Osteoblast (primary cell): ENCODE measurements at regions not wholly inside any gene's neighbourhood (a gene's known extent, or its start where the extent isn't known, plus 50 kb on each side); places are given as distances from the start of the nearest gene placed in this dataset.
"Not testable (repeated sequence)": the region's sequence is repeated elsewhere in the genome, so short reads cannot be mapped to it uniquely, and the experiment has no call there.

Source experiments
- DNase-seq: peaks from one replicate; pipeline ENCODE4 v3.0.0; 2011; ENCODE audit warnings: low spot score, mixed read lengths; ENCODE audit not compliant: insufficient read length; ENCODE audit errors: missing footprints
- H2AFZ ChIP-seq: 2 replicates; pipeline ENCODE4 v1.6.0; 2011; ENCODE audit warnings: mild to moderate bottlenecking, low read length
- H3K27ac ChIP-seq: 2 replicates; pipeline ENCODE4 v1.5.1; 2011; ENCODE audit warnings: mild to moderate bottlenecking, low read depth, low read length, moderate library complexity
- H3K27me3 ChIP-seq: 2 replicates; pipeline ENCODE4 v1.6.0; 2012; ENCODE audit warnings: mild to moderate bottlenecking, control low read depth, inconsistent platforms, low read length, moderate library complexity; ENCODE audit not compliant: insufficient read depth
- H3K36me3 ChIP-seq: 2 replicates; pipeline ENCODE4 v1.5.1; 2011; ENCODE audit warnings: mild to moderate bottlenecking, low read length, control low read depth, moderate library complexity; ENCODE audit not compliant: insufficient read depth
- H3K4me1 ChIP-seq: 2 replicates; pipeline ENCODE4 v1.5.1; 2011; ENCODE audit warnings: mild to moderate bottlenecking, low read length, control low read depth, moderate library complexity; ENCODE audit not compliant: insufficient read depth
- H3K4me2 ChIP-seq: 2 replicates; pipeline ENCODE4 v1.6.0; 2011; ENCODE audit warnings: mild to moderate bottlenecking, low read length; ENCODE audit not compliant: insufficient read depth
- H3K4me3 ChIP-seq: fragments of 200-600 bp; sonication (generic); 3 replicates; pipeline ENCODE4 v1.5.1; 2012; ENCODE audit warnings: mild to moderate bottlenecking, low read length, inconsistent platforms; ENCODE audit not compliant: insufficient read depth
- H3K79me2 ChIP-seq: 2 replicates; pipeline ENCODE4 v1.6.0; 2012; ENCODE audit warnings: mild to moderate bottlenecking, low read length, control low read depth, inconsistent platforms; ENCODE audit not compliant: insufficient read depth
- H3K9me3 ChIP-seq: 2 replicates; pipeline ENCODE4 v1.5.1; 2011; ENCODE audit warnings: low read depth, low read length, control low read depth
- H4K20me1 ChIP-seq: 2 replicates; pipeline ENCODE4 v1.6.0; 2012; ENCODE audit warnings: mild to moderate bottlenecking, low read length, control low read depth; ENCODE audit not compliant: insufficient read depth
- TF ChIP-seq, protein P1 (sequence below): IDR thresholded peaks from 2 replicates; pipeline ENCODE4 v1.5.1; 2011; ENCODE audit warnings: mild to moderate bottlenecking, low read depth, low read length, moderate library complexity; ENCODE audit errors: extremely low read depth

DNA sequence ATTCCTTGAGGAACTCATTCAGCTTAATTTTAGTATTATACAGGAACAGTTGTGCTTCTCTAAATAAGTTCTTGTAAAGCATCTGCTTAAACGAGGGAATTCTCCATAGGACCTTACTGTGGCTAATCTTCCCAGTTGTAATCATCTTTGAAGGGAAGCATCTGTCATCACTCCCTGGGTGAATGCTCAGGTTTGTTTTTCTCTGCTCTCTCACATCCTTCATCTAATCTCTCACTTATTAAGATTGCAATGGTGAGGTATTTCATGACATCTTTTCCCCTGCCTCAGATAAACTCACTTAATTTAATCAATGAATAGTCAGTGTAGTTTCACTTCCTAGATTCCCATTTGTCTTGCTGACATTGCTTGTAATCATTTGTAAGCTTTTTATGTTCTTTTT lies 121.8 kb upstream of the ADAMTS3 start:
- Histone ChIP-seq H4K20me1 (no peaks in the 10 kb centered on the region), H3K27ac (no peak overlapping the region), H3K79me2 (no peaks in the 10 kb centered on the region), H3K36me3 (no peaks in the 10 kb centered on the region), H2AFZ (no peak overlapping the region), H3K4me3 (no peak overlapping the region), H3K4me2 (no peak overlapping the region), H3K27me3 (no peaks in the 10 kb centered on the region), H3K9me3 (no peaks in the 10 kb centered on the region), H3K4me1 (no peaks in the 10 kb centered on the region)
- TF ChIP-seq, protein P1, sequence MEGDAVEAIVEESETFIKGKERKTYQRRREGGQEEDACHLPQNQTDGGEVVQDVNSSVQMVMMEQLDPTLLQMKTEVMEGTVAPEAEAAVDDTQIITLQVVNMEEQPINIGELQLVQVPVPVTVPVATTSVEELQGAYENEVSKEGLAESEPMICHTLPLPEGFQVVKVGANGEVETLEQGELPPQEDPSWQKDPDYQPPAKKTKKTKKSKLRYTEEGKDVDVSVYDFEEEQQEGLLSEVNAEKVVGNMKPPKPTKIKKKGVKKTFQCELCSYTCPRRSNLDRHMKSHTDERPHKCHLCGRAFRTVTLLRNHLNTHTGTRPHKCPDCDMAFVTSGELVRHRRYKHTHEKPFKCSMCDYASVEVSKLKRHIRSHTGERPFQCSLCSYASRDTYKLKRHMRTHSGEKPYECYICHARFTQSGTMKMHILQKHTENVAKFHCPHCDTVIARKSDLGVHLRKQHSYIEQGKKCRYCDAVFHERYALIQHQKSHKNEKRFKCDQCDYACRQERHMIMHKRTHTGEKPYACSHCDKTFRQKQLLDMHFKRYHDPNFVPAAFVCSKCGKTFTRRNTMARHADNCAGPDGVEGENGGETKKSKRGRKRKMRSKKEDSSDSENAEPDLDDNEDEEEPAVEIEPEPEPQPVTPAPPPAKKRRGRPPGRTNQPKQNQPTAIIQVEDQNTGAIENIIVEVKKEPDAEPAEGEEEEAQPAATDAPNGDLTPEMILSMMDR: no peak
- DNase-seq: no peak

DNA sequence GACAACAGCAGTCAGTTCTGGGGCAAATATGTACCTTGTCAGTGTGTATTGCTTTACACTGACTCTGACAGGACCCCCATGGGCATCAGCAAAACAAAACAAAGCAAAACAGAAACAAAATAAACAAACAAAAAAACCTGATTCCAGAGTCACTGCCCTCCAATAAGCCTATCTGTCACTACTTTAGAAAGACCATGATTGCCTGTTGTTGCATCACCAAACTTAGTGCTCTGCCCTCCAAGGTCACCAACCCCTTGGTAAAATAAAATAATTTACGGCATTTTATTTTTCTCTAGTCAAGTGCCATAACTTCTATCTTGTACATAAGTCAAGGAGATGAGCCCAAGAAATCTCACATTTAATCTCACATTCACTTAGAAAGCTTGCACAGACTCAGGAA lies 120.9 kb upstream of the ADAMTS3 start:
- Histone ChIP-seq H3K9me3 (no peaks in the 10 kb centered on the region), H2AFZ (no peak overlapping the region), H3K27me3 (no peaks in the 10 kb centered on the region)

DNA sequence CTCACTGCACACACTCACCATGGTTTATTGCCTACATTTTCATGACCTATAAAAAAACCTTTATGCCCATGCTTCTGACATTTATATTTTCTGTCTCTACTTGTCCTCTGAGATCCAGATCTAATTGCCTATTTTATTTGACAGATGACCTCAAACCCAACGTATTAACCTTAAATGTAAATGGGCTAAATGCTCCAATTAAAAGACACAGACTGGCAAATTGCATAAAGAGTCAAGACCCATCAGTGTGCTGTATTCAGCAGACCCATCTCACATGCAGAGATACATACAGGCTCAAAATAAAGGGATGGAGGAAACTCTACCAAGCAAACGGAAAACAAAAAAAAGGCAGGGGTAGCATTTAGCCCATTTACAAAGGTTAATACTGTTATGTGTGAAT lies 117.4 kb upstream of the ADAMTS3 start:
- not testable (repeated sequence) for H4K20me1 ChIP-seq, H3K9me3 ChIP-seq, DNase-seq, H3K79me2 ChIP-seq, H3K27ac ChIP-seq, H3K4me2 ChIP-seq, H3K4me1 ChIP-seq, H3K36me3 ChIP-seq, H3K27me3 ChIP-seq, H2AFZ ChIP-seq, H3K4me3 ChIP-seq

More for the DNA sequence above, 120.9 kb upstream of the ADAMTS3 start:
- H3K4me2 ChIP-seq: no peak overlapping the region
- H3K4me1 ChIP-seq: no peaks in the 10 kb centered on the region
- no peaks in the 10 kb centered on the region for H3K79me2 ChIP-seq
- H3K27ac ChIP-seq: no peak overlapping the region
- H3K4me3 ChIP-seq: no peak overlapping the region
- H3K36me3 ChIP-seq: no peaks in the 10 kb centered on the region
- TF ChIP-seq, protein P1: no peak
- DNase-seq: no peak
- H4K20me1 ChIP-seq: no peaks in the 10 kb centered on the region

DNA sequence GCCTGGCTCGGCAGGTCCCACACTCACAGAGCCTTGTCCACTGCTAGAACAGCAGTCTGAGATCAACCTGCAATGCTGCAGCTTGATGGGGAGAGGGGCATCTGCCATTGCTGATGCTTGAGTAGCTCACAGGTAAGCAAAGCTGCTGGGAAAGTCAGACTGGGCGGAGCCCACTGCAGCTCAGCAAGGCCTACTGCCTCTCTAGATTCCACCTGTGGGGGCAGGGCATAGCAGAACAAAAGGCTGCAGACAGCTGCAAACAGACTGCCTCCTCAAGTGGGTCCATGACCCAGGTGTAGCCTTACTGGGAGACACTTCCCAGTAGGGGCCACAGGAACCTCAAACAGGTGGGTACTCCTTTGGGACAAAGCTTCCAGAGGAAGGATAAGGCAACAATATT lies 110.6 kb upstream of the ADAMTS3 start:
- Histone ChIP-seq H3K27me3 (no peaks in the 10 kb centered on the region), H3K4me1 (no peaks in the 10 kb centered on the region), H3K9me3 (no peaks in the 10 kb centered on the region), H3K4me2 (no peak overlapping the region), H3K36me3 (no peaks in the 10 kb centered on the region), H4K20me1 (no peaks in the 10 kb centered on the region), H3K27ac (no peak overlapping the region), H2AFZ (no peak overlapping the region), H3K4me3 (no peak overlapping the region), H3K79me2 (no peaks in the 10 kb centered on the region)
- TF ChIP-seq, protein P1: no peak
- DNase-seq: no peak

DNA sequence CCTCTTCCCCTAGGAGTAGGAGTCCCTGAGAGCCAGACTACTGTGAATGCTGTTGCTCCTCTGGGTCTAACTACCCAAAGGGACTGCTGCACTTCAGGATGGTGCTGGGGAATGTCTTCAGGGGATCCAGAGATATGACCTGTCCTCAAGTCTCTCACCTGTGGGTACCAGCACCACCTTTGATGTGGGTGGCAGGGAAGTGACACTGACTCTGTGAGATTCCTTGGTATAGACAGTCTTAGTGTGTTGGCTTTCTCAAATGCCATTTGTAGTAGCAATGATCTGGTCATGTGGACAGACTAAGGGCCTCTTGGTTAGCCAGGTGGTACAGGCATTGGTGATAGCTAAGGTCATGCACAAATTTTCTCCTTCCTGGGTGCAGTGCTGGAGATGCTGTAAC lies 108.9 kb upstream of the ADAMTS3 start:
- DNase-seq: peak; percentile 25
- Histone ChIP-seq H3K27me3 (no peaks in the 10 kb centered on the region), H3K4me1 (no peaks in the 10 kb centered on the region), H3K27ac (no peak overlapping the region), H4K20me1 (no peaks in the 10 kb centered on the region), H3K4me2 (no peak overlapping the region), H3K4me3 (no peak overlapping the region), H2AFZ (no peak overlapping the region), H3K9me3 (no peaks in the 10 kb centered on the region), H3K79me2 (no peaks in the 10 kb centered on the region), H3K36me3 (no peaks in the 10 kb centered on the region)
- TF ChIP-seq, protein P1: no peak
